Gastrocnemius medialis (tissue), 4 donors: ENCODE measurements at regions not wholly inside any gene's neighbourhood (a gene's known extent, or its start where the extent isn't known, plus 50 kb on each side); places are given as distances from the start of the nearest gene placed in this dataset.
"Not testable (repeated sequence)": the region's sequence is repeated elsewhere in the genome, so short reads cannot be mapped to it uniquely, and the experiment has no call there.

Experiments
- ATAC-seq, 2 donors: fragments of 150-250 bp; one replicate each; pipeline ENCODE4 v1.9.1; 2016
- DNase-seq, 2 donors: peaks; one replicate each; pipeline ENCODE4 v3.0.0-alpha.2; 2019
- H3K27ac ChIP-seq, 4 donors: fragments of 200-600 bp; sonication (generic); 1 replicate in 1 of 4; 2 replicates in 3 of 4; pipeline ENCODE4 v1.5.1; 2016 to 2018; ENCODE audit warnings: mild to moderate bottlenecking in 2 of 4, moderate library complexity in 1 of 4
- H3K27me3 ChIP-seq, 3 donors: fragments of 200-600 bp; sonication (generic) in 2 of 3; 1 replicate in 1 of 3; 2 replicates in 2 of 3; pipeline versions ENCODE4 v1.5.1 to v1.6.0; 2016 to 2019; ENCODE audit warnings: mild to moderate bottlenecking in 1 of 3, moderate library complexity in 1 of 3
- H3K36me3 ChIP-seq, 2 donors: fragments of 200-600 bp; sonication (generic) in 1 of 2; one replicate each; pipeline ENCODE4 v1.5.1; 2017 to 2018
- H3K4me1 ChIP-seq, 2 donors: fragments of 200-600 bp; sonication (generic) in 1 of 2; one replicate each; pipeline ENCODE4 v1.5.1; 2016 to 2017; ENCODE audit warnings: mild to moderate bottlenecking in 2 of 2
- H3K4me3 ChIP-seq, 4 donors: fragments of 200-600 bp; sonication (generic) in 3 of 4; 1 replicate in 1 of 4; 2 replicates in 3 of 4; pipeline ENCODE4 v1.5.1; 2016 to 2019; ENCODE audit warnings: mild to moderate bottlenecking in 2 of 4
- H3K9me3 ChIP-seq, 3 donors: fragments of 200-600 bp; sonication (generic) in 2 of 3; 1 replicate in 1 of 3; 2 replicates in 2 of 3; pipeline ENCODE4 v1.5.1; 2016 to 2019
- POLR2A ChIP-seq, 2 donors: fragments of 450-650 bp; IDR thresholded peaks; one replicate each; pipeline ENCODE4 v1.6.1; 2017; ENCODE audit warnings: antibody characterized with exemption in 2 of 2, mild to moderate bottlenecking in 2 of 2, moderate library complexity in 2 of 2
- in situ Hi-C, 4 donors: fragments of 200-750 bp; cut with MboI; loops; one replicate each; pipeline versions ENCODE4 v1.15.0 to v1.8.0; 2017; ENCODE audit warnings: low sequenced_read_pairs in 4 of 4
- intact Hi-C: fragments of 100-400 bp; cut with DNase I; formaldehyde crosslinking; loops from one replicate; pipeline ENCODE4 v1.15.1; 2023; ENCODE audit warnings: low total_unique reads
- TF ChIP-seq, protein P1 (sequence below), 5 experiments: fragments of 450-650 bp in 3 of 5; fragments of 200-600 bp in 2 of 5; sonication (generic) in 2 of 5; IDR thresholded peaks in 4 of 5; conservative IDR thresholded peaks in 1 of 5; 1 replicate in 4 of 5; 2 replicates in 1 of 5; pipeline ENCODE4 v1.5.1; 2016 to 2019; ENCODE audit warnings: antibody characterized with exemption in 5 of 5, mild to moderate bottlenecking in 3 of 5, moderate library complexity in 3 of 5

DNA sequence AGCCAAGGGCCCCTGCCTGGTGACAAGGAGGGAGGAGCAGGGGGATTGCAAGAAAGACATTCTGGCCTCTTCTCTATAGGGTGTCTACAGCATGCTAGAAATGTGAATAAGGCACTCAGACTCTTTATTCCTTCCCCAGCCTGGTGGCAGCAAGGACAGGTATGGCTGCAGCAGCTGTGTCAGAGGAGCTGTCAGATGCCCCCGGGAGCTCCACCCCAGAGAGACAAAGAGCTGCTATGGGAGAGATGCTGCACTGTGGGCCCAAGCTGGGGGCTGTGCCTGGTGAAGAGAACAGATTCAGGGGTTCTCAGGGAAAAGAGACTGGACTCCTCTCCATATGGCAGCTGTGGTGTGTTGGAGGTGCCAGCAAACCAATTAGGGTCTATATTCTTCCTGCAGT, 1063.3 kb downstream of the OLFM4 start:
- H3K27me3 ChIP-seq = no peaks in the 10 kb centered on the region
- in situ Hi-C loops (no loop called here), intact Hi-C loops (no loop called here)
- no peak for ATAC-seq
- H3K4me3 ChIP-seq = no peak overlapping the region
- H3K9me3 ChIP-seq = no peaks in the 10 kb centered on the region
- no peaks in the 10 kb centered on the region for H3K36me3 ChIP-seq
- no peak overlapping the region for H3K27ac ChIP-seq
- TF ChIP-seq, protein P1, sequence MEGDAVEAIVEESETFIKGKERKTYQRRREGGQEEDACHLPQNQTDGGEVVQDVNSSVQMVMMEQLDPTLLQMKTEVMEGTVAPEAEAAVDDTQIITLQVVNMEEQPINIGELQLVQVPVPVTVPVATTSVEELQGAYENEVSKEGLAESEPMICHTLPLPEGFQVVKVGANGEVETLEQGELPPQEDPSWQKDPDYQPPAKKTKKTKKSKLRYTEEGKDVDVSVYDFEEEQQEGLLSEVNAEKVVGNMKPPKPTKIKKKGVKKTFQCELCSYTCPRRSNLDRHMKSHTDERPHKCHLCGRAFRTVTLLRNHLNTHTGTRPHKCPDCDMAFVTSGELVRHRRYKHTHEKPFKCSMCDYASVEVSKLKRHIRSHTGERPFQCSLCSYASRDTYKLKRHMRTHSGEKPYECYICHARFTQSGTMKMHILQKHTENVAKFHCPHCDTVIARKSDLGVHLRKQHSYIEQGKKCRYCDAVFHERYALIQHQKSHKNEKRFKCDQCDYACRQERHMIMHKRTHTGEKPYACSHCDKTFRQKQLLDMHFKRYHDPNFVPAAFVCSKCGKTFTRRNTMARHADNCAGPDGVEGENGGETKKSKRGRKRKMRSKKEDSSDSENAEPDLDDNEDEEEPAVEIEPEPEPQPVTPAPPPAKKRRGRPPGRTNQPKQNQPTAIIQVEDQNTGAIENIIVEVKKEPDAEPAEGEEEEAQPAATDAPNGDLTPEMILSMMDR (IDR thresholded peaks at IDR 0.05 in 4 of 5, conservative IDR thresholded peaks at IDR 0.05 in 1 of 5) = no peak
- TF ChIP-seq POLR2A (IDR thresholded peaks at IDR 0.05) = no peak
- DNase-seq = no peak
- no peaks in the 10 kb centered on the region for H3K4me1 ChIP-seq

DNA sequence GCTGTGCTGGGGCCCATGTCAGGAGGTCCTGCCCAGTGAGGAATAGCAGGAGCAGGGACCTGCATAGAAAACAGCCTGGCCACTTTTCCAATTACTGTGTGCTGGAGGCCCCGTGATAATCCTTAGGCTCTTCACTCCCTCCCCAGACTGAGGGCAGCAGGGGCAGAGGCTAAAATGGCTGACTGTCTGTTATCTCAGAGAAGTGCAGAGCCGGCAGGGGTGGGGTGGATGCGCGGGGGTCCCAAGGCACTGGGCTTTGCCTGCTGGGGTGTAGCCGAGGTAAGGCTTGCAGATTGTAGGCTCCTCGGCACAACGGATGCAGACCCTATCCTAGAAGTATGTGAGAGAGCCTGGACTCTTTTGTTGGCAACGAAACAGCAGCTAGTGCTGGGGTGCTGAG, 1064.1 kb downstream of the OLFM4 start:
- DNase-seq (no peak), ATAC-seq (no peak)
- no peaks in the 10 kb centered on the region for H3K4me1 ChIP-seq
- no peaks in the 10 kb centered on the region for H3K27me3 ChIP-seq
- no peak overlapping the region for H3K27ac ChIP-seq
- no peaks in the 10 kb centered on the region for H3K36me3 ChIP-seq
- in situ Hi-C loops (no loop called here), intact Hi-C loops (no loop called here)
- H3K4me3 ChIP-seq = no peak overlapping the region
- no peaks in the 10 kb centered on the region for H3K9me3 ChIP-seq
- TF ChIP-seq, protein P1 (IDR thresholded peaks at IDR 0.05 in 4 of 5, conservative IDR thresholded peaks at IDR 0.05 in 1 of 5) = no peak
- TF ChIP-seq POLR2A (IDR thresholded peaks at IDR 0.05) = no peak

DNA sequence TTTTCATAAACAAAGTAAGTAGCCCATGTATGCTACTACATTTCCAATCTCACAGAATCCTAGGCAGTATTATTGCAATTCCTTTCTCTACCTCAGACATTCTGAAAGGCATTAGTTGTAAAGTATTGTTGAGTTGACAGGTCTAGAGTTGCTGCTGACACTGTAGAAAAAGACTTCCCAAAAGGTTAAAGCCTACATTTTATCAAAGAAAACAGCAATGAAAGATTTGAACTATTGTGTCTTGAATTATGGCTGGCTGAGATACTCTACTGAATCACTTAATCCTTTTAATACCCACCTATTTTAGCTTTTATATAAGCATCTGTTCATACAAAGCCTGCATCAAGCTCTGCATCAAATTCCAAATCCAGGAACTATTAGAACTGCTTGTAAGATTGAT, 1082.0 kb downstream of the OLFM4 start:
- in situ Hi-C loops = no loop called here
- intact Hi-C loops = no loop called here
- TF ChIP-seq, protein P1 (IDR thresholded peaks at IDR 0.05 in 4 of 5, conservative IDR thresholded peaks at IDR 0.05 in 1 of 5) = no peak
- no peak for TF ChIP-seq POLR2A (IDR thresholded peaks at IDR 0.05)
- H3K36me3 ChIP-seq = no peaks in the 10 kb centered on the region
- no peaks in the 10 kb centered on the region for H3K9me3 ChIP-seq
- no peak for DNase-seq
- H3K27ac ChIP-seq = no peak overlapping the region
- H3K4me1 ChIP-seq = no peaks in the 10 kb centered on the region
- no peaks in the 10 kb centered on the region for H3K27me3 ChIP-seq
- ATAC-seq = no peak
- H3K4me3 ChIP-seq = no peak overlapping the region

DNA sequence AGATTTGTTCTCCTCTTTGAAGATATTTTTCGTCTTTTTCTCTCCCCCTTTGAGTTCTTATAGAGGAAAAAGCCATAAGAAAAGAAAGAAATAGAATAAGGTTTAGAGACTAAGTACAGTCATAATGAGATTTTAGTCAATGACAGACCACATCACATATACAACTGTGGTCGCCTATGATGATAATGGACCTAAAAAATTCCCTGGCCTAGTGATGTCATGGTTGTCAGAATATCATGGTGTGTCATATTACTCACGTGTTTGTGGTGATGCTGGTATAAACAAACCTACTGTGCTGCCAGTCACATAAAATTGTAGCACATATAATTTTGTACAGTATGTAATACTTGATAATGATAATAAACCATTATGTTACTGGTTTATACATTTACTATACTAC, 1096.1 kb downstream of the OLFM4 start:
- H3K9me3 ChIP-seq = no peaks in the 10 kb centered on the region
- no peak overlapping the region for H3K27ac ChIP-seq
- no peaks in the 10 kb centered on the region for H3K27me3 ChIP-seq
- ATAC-seq = no peak
- DNase-seq = no peak
- TF ChIP-seq, protein P1 (IDR thresholded peaks at IDR 0.05 in 4 of 5, conservative IDR thresholded peaks at IDR 0.05 in 1 of 5) = no peak
- no peak for TF ChIP-seq POLR2A (IDR thresholded peaks at IDR 0.05)
- in situ Hi-C loops (no loop called here), intact Hi-C loops (no loop called here)
- H3K4me1 ChIP-seq = no peaks in the 10 kb centered on the region
- H3K4me3 ChIP-seq = no peak overlapping the region
- H3K36me3 ChIP-seq = no peaks in the 10 kb centered on the region

DNA sequence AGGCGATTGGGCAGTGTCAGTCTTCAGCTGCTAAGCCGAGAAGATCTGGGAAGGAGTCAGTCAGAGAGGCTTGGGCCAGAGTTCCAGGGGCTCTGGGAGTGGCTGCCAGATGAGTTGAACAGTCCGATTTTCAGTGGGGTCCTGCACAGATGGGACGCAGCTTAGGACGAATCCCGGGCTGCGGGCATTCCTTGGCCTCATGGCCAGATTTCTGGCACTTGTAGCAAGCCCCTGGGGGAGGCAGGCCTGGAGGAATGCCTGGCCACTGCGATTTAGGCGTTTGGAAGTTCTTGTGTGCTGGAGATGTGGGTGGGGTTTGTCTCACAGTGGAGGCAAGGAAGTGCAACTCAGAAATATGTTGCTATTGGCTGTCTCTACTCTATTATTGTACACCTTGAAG, 1102.3 kb downstream of the OLFM4 start:
- ATAC-seq, H3K27ac ChIP-seq, H3K4me1 ChIP-seq, in situ Hi-C loops, H3K9me3 ChIP-seq, H3K27me3 ChIP-seq, DNase-seq, intact Hi-C loops, H3K36me3 ChIP-seq, H3K4me3 ChIP-seq: not testable (repeated sequence)

DNA sequence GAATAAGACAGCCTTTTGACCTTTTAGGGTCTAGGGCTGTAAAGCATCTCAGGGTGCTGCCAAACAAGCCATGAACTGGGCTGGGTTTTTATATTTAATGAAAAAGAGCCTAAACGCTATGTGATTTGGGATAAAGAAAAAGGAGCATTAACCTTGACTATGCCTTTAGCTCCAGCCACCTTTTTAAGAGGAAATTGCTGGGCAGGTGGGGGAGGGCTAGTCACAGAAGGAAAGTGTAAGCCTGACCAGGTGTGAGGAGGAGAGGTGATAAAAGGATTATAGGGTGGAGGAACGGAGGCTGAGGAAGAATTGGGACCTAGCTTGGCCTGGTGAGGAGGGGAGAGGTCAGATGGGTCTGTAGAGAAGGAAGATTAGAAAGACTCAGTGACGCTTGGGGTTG, 1102.8 kb downstream of the OLFM4 start:
- H3K9me3 ChIP-seq, H3K27me3 ChIP-seq, H3K4me1 ChIP-seq, DNase-seq, H3K27ac ChIP-seq, intact Hi-C loops, ATAC-seq, H3K36me3 ChIP-seq, H3K4me3 ChIP-seq, in situ Hi-C loops: not testable (repeated sequence)

DNA sequence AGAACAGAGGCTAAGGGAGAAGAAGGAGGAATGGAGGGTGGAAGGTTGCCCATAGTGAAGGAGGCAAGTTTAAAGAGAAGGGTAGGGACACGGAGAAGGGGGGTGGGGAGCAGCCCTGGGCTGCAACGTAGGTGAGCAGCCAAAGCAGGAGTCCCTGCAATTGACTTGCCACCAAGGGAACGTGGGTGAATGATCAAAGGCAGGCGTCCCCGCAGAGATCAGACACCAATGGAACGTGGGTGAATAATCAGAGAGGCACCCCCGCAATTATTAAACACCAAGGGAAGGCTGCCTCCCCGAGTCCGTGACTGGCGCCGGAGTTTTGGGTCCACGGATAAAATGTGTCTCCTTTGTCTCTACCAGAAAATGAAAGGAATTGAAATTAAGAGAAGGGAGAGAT, 1103.5 kb downstream of the OLFM4 start:
- H3K4me3 ChIP-seq = not testable (repeated sequence)

DNA sequence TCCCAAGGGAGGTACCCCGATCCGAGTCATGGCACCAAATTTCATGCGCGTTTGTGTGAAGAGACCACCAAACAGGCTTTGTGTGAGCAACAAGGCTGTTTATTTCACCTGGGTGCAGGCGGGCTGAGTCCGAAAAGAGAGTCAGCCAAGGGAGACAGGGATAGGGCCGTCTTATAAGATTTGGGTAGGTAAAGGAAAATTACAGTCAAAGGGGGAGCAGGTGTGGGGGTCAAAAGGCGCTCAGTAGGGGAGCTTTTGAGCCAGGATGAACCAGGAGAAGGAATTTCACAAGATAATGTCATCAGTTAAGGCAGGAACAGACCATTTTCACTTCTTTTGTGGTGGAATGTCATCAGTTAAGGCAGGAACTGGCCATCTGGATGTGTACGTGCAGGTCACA, 1104.1 kb downstream of the OLFM4 start:
- in situ Hi-C loops, DNase-seq, H3K27me3 ChIP-seq, intact Hi-C loops, H3K4me3 ChIP-seq, H3K36me3 ChIP-seq, H3K9me3 ChIP-seq, H3K4me1 ChIP-seq, H3K27ac ChIP-seq, ATAC-seq: not testable (repeated sequence)

More for the DNA sequence above, 1103.5 kb downstream of the OLFM4 start:
- H3K27me3 ChIP-seq, H3K36me3 ChIP-seq, H3K27ac ChIP-seq, DNase-seq, intact Hi-C loops, in situ Hi-C loops, H3K9me3 ChIP-seq, ATAC-seq, H3K4me1 ChIP-seq: not testable (repeated sequence)
